KBM-7 (cell line): ENCODE measurements at regions not wholly inside any gene's neighbourhood (a gene's known extent, or its start where the extent isn't known, plus 50 kb on each side); places are given as distances from the start of the nearest gene placed in this dataset.

Experiments
- DNase-seq: peaks from one replicate; pipeline ENCODE4 v3.0.0-alpha.2; 2015
- in situ Hi-C: fragments of 300-500 bp; cut with MboI; formaldehyde crosslinking; loops from 2 replicates; pipeline ENCODE4 v1.14.3; 2020; ENCODE audit warnings: low sequenced_read_pairs, low pct_unique_long_range_greater_than_20kb, mixed read lengths

DNA sequence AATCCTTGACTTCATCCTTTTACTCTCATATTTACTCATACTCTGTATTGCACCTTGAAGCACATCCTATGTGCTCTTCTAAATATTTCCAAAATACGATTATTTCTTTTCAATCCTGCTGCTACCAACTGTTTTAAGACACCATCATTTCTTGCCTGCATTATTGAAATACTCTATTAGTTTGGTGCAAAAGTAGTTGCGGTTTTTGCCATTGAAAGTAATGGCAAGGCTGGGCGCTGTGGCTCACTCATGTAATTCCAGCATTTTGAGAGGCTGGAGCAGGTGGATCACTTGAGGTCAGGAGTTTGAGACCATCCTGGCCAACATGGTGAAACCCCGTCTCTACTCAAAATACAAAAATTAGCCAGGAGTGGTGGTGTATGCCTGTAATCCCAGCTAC, 412.5 kb downstream of the KCNH5 start:
- DNase-seq = no peak
- in situ Hi-C loops = no loop called here

DNA sequence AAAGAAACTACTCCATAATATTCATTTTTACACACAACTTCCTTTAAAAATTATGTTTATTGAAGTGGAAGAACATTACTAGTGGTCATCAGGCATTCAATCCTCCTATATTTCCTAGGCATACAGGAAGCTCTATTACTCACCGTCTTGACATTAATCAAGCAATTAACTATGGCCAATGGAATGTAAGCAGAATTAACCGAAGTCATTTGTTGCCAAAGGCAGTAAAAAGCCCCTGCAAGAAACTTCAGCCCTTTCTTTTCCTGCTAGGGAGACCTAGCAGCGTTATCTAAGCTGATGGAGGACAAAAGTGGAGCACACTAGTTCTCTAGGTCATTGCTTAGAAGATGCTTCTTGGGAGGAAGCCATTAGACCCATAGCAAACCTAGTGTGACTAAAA, 399.6 kb downstream of the KCNH5 start:
- no peak for DNase-seq
- in situ Hi-C loops = no loop called here
